Kidney glomerular epithelial cell (primary cell): ENCODE measurements at regions not wholly inside any gene's neighbourhood (a gene's known extent, or its start where the extent isn't known, plus 50 kb on each side); places are given as distances from the start of the nearest gene placed in this dataset.

Experiments used
- DNase-seq: peaks from one replicate; lab custom pipeline; 2025; lab: John Stamatoyannopoulos, UW

GRCh38 chr2:166560022-166560421 is 66.0 kb upstream of the SCN7A start:
- DNase-seq = no peak

- DNase-seq = no peak
These were observed 56.9 kb upstream of the SCN7A start for GRCh38 chr2:166550923-166551322.

GRCh38 chr2:166545473-166545872 is 51.4 kb upstream of the SCN7A start:
- DNase-seq = no peak
